OCI-LY1 (cell line): ENCODE measurements at regions not wholly inside any gene's neighbourhood (a gene's known extent, or its start where the extent isn't known, plus 50 kb on each side); places are given as distances from the start of the nearest gene placed in this dataset.

Experiments
- H2AFZ ChIP-seq: fragments of 200-600 bp; sonication (generic), shearing (Covaris generic); 2 replicates; pipeline ENCODE4 v1.6.0; 2014; ENCODE audit warnings: antibody characterized with exemption, mild to moderate bottlenecking, low read length
- H3F3A ChIP-seq: fragments of 200-600 bp; sonication (generic), shearing (Covaris generic); 2 replicates; pipeline ENCODE4 v1.6.0; 2014; ENCODE audit warnings: mild to moderate bottlenecking, antibody characterized with exemption, low read length, moderate library complexity; ENCODE audit not compliant: insufficient read depth
- H3K27ac ChIP-seq: fragments of 200-600 bp; sonication (generic); 2 replicates; pipeline ENCODE4 v1.5.1; 2014; ENCODE audit warnings: low read length, mixed run types, mild to moderate bottlenecking, low read depth; ENCODE audit not compliant: poor library complexity, severe bottlenecking
- H3K27me3 ChIP-seq: fragments of 200-600 bp; sonication (generic); 2 replicates; pipeline ENCODE4 v1.6.0; 2014; ENCODE audit warnings: antibody characterized with exemption, mild to moderate bottlenecking, low read length, moderate library complexity; ENCODE audit not compliant: insufficient read depth
- H3K36me3 ChIP-seq: fragments of 200-600 bp; sonication (generic); 2 replicates; pipeline ENCODE4 v1.6.1; 2014; ENCODE audit warnings: mild to moderate bottlenecking, antibody characterized with exemption, low read length, moderate library complexity, mixed read lengths; ENCODE audit not compliant: insufficient read depth
- H3K4me1 ChIP-seq: fragments of 200-600 bp; sonication (generic); 2 replicates; pipeline ENCODE4 v1.5.1; 2014; ENCODE audit warnings: mild to moderate bottlenecking, low read length, moderate library complexity; ENCODE audit not compliant: insufficient read depth, severe bottlenecking
- H3K4me2 ChIP-seq: fragments of 200-600 bp; sonication (generic), shearing (Covaris generic); 2 replicates; pipeline ENCODE4 v1.6.1; 2014; ENCODE audit warnings: low read length
- H3K4me3 ChIP-seq: fragments of 200-600 bp; sonication (generic); 2 replicates; pipeline ENCODE4 v1.5.1; 2014; ENCODE audit warnings: low read length, low read depth, mild to moderate bottlenecking, mixed read lengths; ENCODE audit not compliant: poor library complexity, severe bottlenecking
- H3K79me2 ChIP-seq: fragments of 200-600 bp; shearing (Covaris generic); 2 replicates; pipeline ENCODE4 v1.6.1; 2016; ENCODE audit warnings: mixed run types, low read length, mixed read lengths; ENCODE audit not compliant: insufficient read depth
- H3K9ac ChIP-seq: fragments of 200-600 bp; sonication (generic), shearing (Covaris generic); 2 replicates; pipeline ENCODE4 v1.6.1; 2014; ENCODE audit warnings: mild to moderate bottlenecking, low read length, mixed read lengths
- H3K9me2 ChIP-seq: fragments of 200-600 bp; sonication (generic), shearing (Covaris generic); 2 replicates; pipeline ENCODE4 v1.6.1; 2014; ENCODE audit warnings: low read depth, mild to moderate bottlenecking, low read length, mixed read lengths
- H3K9me3 ChIP-seq: fragments of 200-600 bp; shearing (Covaris generic); 2 replicates; pipeline ENCODE4 v1.6.1; 2014; ENCODE audit warnings: low read length, mixed read lengths
- H4K20me1 ChIP-seq: fragments of 200-600 bp; sonication (generic), shearing (Covaris generic); 2 replicates; pipeline ENCODE4 v1.6.0; 2016; ENCODE audit warnings: mild to moderate bottlenecking, low read length; ENCODE audit not compliant: insufficient read depth
- CTCF ChIP-seq: fragments of 200-600 bp; sonication (generic), shearing (Covaris generic); IDR thresholded peaks from 2 replicates; pipeline ENCODE4 v1.5.1; 2017; ENCODE audit warnings: mild to moderate bottlenecking, antibody characterized with exemption, low read length, moderate library complexity, mixed read lengths
- EZH2 ChIP-seq: fragments of 200-600 bp; sonication (generic), shearing (Covaris generic); IDR thresholded peaks from 2 replicates; pipeline ENCODE4 v1.8.0; 2017; ENCODE audit warnings: borderline replicate concordance, mixed run types, mild to moderate bottlenecking, antibody characterized with exemption, low read length, moderate library complexity, mixed read lengths

DNA sequence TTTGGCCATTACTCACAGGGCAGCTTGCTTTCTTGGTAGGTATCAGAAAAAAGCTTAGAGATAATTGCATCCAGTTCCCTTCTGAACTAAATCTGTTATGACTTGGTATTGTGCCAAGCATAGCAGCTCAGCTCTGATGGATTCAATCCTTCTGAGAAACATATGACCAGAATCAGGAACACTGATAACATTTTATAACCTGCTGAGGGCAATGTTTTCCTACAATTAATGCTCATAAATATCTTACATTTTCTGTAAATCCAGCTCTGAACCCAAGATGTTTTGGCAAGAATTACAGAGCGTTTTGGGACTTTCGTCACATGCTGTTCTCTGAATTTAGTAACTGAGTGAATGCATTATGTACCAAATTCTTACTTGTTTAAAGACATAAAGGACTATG lies 167.8 kb downstream of the KIF20B start:
- Histone ChIP-seq H4K20me1 (no peaks in the 10 kb centered on the region), H3K9me3 (no peaks in the 10 kb centered on the region), H3K9ac (no peak overlapping the region), H3F3A (no peaks in the 10 kb centered on the region), H3K27ac (no peak overlapping the region), H3K27me3 (no peaks in the 10 kb centered on the region), H3K4me2 (no peak overlapping the region), H2AFZ (no peak overlapping the region), H3K4me1 (peaks cover 3% of the 10 kb centered on the region), H3K9me2 (no peaks in the 10 kb centered on the region), H3K4me3 (no peak overlapping the region), H3K36me3 (no peaks in the 10 kb centered on the region), H3K79me2 (no peaks in the 10 kb centered on the region)
- TF ChIP-seq CTCF (no peak), EZH2 (no peak)

- no peak overlapping the region for H3K4me3 ChIP-seq
- no peak overlapping the region for H3K9ac ChIP-seq
- no peaks in the 10 kb centered on the region for H3F3A ChIP-seq
- TF ChIP-seq EZH2 (no peak), CTCF (no peak)
- peaks cover 3% of the 10 kb centered on the region for H3K4me1 ChIP-seq
- no peak overlapping the region for H3K27ac ChIP-seq
- no peaks in the 10 kb centered on the region for H4K20me1 ChIP-seq
- no peak overlapping the region for H2AFZ ChIP-seq
- H3K4me2 ChIP-seq, result no peak overlapping the region
- no peaks in the 10 kb centered on the region for H3K79me2 ChIP-seq
- no peaks in the 10 kb centered on the region for H3K9me3 ChIP-seq
- no peaks in the 10 kb centered on the region for H3K36me3 ChIP-seq
- no peaks in the 10 kb centered on the region for H3K27me3 ChIP-seq
- H3K9me2 ChIP-seq, result no peaks in the 10 kb centered on the region
These were observed 168.3 kb downstream of the KIF20B start for GRCh38 chr10:89869592-89870156.

GRCh38 chr10:89870936-89871335 lies 169.5 kb downstream of the KIF20B start:
- Histone ChIP-seq H3K27me3 (no peaks in the 10 kb centered on the region), H3K4me2 (no peak overlapping the region), H3K27ac (no peak overlapping the region), H3K9me2 (no peaks in the 10 kb centered on the region), H2AFZ (no peak overlapping the region), H4K20me1 (no peaks in the 10 kb centered on the region), H3K4me1 (peaks cover 3% of the 10 kb centered on the region), H3K9ac (no peak overlapping the region), H3K36me3 (no peaks in the 10 kb centered on the region), H3K9me3 (no peaks in the 10 kb centered on the region), H3K4me3 (no peak overlapping the region), H3K79me2 (no peaks in the 10 kb centered on the region), H3F3A (no peaks in the 10 kb centered on the region)
- TF ChIP-seq CTCF (no peak), EZH2 (no peak)
